ENCODE measurements at regions not wholly inside any gene's neighbourhood (a gene's known extent, or its start where the extent isn't known, plus 50 kb on each side); places are given as distances from the start of the nearest gene placed in this dataset.
A peak's percentile ranks its signal among the peaks of the same experiment; 100 is the strongest.

DNA sequence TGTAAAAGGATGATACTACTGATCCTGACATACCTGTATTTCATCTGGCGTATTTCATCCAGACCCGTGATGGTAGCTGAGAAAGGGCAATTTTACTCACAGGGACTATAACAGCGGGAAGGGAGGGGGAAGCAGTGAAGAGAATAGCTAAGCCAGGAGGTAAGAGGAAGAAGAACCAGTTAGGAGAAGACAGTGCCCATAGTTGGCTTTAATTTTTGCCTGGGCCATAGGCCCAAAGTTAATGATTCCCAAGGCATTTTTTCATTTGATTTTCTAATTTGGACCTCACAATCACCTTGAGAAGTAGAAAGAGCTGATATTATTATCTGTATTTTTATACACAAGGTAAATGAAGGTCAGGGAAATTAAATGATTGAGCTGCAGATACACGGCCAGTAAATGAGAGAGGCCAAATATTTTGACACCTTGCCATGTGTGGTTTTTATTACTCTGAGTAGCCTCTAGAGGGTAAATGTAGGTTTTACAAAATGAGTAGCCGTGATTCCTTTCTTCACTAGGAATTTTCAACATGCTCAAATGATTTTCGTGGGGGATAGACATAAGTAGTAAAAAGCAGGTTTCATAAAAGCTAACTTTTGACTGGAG, 382.2 kb downstream of the FUT8 start:
- no peaks in the 10 kb centered on the region for H3K36me3 Mint-ChIP-seq
- DNase-seq: no peak
- no peaks in the 10 kb centered on the region for H3K9me3 Mint-ChIP-seq
- no peak overlapping the region for H3K4me3 Mint-ChIP-seq
- H3K27ac Mint-ChIP-seq: no peak overlapping the region
- H3K27me3 Mint-ChIP-seq: no peaks in the 10 kb centered on the region
- no peaks in the 10 kb centered on the region for H3K4me1 Mint-ChIP-seq

DNA sequence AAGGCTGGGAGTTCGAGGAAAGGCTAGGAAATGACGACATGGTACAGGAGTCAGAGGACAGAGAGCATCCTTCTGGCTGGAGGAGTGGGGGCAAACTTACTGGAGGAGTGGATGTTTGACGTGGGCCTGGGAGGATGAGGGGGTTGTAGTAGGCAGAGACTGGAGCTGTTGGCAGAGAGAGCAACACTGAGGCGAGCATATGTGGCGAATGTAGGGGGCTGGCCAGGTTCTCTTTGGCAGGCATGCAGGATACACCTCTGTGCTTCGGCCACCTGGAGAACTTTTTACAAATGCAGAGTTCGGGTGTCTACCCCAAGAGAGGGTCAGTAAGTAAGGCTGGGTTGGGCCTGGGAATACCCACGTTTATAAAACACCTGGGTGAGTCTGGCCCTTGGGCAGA, 385.7 kb downstream of the FUT8 start:
- H3K4me3 Mint-ChIP-seq: no peak overlapping the region
- no peak for DNase-seq
- H3K36me3 Mint-ChIP-seq: no peaks in the 10 kb centered on the region
- no peaks in the 10 kb centered on the region for H3K9me3 Mint-ChIP-seq
- no peak overlapping the region for H3K27ac Mint-ChIP-seq
- H3K27me3 Mint-ChIP-seq: no peaks in the 10 kb centered on the region
- H3K4me1 Mint-ChIP-seq: no peaks in the 10 kb centered on the region

DNA sequence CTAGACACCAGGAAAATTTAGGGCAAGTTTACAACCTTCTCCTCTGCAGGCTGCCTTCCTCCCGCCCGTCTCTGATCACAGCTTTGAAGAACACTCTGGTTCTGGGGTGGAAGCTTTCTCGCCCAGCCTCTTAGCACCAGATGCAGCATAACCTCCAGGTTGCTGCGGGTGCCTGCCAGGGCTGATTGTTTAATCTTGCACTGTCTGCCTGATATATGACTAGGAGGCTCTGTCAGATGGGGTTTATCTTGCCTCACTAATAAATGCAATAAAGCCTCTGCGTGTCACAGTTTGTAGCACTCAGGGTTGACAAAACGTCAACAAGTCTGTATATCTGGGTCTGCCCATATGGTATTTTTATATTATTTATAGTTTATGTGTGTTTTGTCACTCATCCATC, 388.2 kb downstream of the FUT8 start:
- no peak overlapping the region for H3K4me3 Mint-ChIP-seq
- H3K36me3 Mint-ChIP-seq: no peaks in the 10 kb centered on the region
- H3K9me3 Mint-ChIP-seq: no peaks in the 10 kb centered on the region
- no peaks in the 10 kb centered on the region for H3K27me3 Mint-ChIP-seq
- H3K4me1 Mint-ChIP-seq: peaks cover 2% of the 10 kb centered on the region
- no peak for DNase-seq
- H3K27ac Mint-ChIP-seq: no peak overlapping the region

DNA sequence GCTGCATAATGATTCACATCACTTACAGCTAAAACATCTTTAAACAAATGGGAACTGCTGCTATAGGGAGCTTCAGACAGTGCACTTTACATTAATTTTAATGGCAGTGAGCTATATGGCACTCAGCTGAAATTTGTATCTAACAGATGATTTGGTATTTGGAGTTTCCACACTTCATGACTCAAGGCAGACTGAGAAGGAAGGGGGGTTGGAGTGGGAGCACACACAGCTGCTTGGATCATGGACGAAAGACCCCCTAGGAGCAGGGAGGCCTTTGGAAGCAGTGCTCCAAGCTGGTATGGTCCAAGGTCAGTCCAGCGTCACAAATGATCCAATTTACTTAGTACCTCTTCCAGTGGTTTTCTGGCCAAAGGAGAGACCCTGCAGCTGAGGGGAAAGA, 389.7 kb downstream of the FUT8 start:
- no peak overlapping the region for H3K27ac Mint-ChIP-seq
- no peak overlapping the region for H3K4me3 Mint-ChIP-seq
- no peaks in the 10 kb centered on the region for H3K27me3 Mint-ChIP-seq
- no peaks in the 10 kb centered on the region for H3K9me3 Mint-ChIP-seq
- no peaks in the 10 kb centered on the region for H3K36me3 Mint-ChIP-seq
- peaks cover 2% of the 10 kb centered on the region for H3K4me1 Mint-ChIP-seq
- DNase-seq: no peak

DNA sequence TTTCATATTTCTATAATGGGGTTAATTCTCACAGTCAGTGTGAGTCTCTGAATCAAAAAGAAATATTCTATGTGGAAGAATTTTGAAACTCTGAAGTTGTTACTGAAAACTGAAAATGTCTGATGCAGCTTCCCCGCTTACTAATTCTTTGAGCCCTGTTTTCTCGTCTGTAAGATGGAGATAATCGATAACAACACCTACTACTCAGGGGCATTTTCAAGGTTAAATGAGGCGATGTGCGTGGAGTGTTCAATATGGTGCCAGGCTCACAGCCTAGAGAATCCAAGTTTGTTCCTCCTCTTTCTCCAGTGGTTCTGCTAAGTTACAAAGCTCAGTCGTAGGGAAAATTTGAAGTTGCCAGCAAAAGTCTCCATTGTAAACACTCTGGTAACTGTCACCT, 391.4 kb downstream of the FUT8 start:
- H3K27ac Mint-ChIP-seq: no peak overlapping the region

DNA sequence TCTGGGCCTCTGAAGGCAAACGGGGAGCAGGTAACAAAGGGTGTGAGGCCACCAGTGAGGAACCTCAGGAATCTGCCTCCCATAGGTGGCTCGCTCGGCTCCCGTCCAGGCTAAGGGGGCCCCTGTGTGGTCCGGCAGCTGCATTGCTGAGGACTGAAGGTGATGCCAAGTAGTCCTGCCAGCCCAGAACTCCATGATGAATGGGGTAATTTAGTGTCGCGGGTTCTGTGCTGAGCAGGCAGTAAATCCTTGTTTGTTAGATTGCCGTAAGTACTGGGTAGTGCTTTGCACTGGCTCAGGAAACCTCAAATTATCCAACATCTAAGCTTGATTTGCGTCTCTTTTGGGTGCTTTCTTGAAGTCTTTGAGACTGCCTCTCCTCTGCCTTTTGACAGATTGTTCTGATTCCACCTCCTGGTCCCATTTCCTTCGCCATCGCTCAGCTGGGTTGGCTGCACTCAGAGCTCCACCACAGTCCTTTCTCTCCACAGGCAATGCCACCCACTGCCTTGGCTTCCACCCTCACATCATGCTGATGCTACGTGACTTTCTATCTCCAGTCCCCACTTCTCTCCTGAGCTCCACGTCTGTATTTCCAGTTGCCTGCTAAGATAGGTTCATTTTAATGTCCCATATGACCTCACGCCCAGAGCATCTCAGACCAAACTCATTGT, 392.0 kb downstream of the FUT8 start:
- no peak for DNase-seq
- peaks cover 2% of the 10 kb centered on the region for H3K4me1 Mint-ChIP-seq

More for the DNA sequence above, 391.4 kb downstream of the FUT8 start:
- Mint-ChIP-seq H3K36me3 (no peaks in the 10 kb centered on the region), H3K27me3 (no peaks in the 10 kb centered on the region), H3K4me1 (peaks cover 2% of the 10 kb centered on the region), H3K9me3 (no peaks in the 10 kb centered on the region), H3K4me3 (no peak overlapping the region)
- no peak for DNase-seq

DNA sequence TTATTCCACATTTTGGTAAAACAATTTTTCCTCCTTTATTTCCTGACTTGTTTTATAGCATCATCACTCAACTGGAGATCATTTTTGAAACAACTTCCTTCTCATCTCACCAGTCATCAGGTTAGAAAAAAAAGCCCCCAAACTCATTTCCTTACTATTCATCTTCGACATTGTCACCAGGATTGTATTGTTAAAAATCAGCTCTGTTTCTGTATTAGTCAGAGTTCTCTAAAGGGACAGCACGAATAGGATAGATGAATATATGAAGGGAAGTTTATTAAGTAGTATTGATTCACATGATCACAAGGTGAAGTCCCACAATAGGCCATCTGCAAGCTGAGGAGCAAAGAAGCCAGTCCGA, 392.6 kb downstream of the FUT8 start:
- DNase-seq: no peak
- Mint-ChIP-seq H3K9me3 (no peaks in the 10 kb centered on the region), H3K27ac (no peak overlapping the region), H3K4me3 (no peak overlapping the region), H3K27me3 (no peaks in the 10 kb centered on the region), H3K36me3 (no peaks in the 10 kb centered on the region), H3K4me1 (peaks cover 2% of the 10 kb centered on the region)

More for the DNA sequence above, 392.0 kb downstream of the FUT8 start:
- Mint-ChIP-seq H3K27ac (no peak overlapping the region), H3K4me3 (no peak overlapping the region), H3K36me3 (no peaks in the 10 kb centered on the region), H3K27me3 (no peaks in the 10 kb centered on the region), H3K9me3 (no peaks in the 10 kb centered on the region)

DNA sequence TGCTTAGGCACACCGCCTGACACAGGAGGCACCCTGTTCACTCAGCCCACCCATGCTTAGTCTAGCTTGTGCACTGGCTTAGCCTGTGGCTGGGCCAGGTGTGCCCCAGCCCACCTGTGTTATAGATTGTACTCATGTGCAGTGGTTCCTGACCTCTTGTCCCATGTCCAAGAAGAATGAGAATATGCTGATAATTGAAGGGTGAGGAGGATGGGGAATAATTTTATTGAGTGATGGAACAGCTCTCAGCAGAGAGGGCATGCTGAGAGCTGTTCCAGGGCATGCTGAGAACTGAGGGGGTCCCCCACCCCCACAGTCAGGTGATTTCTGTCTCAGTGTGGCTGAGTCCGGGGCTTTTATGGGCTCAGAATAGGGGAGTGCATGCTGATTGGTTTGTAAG, 395.9 kb downstream of the FUT8 start:
- Mint-ChIP-seq H3K36me3 (no peaks in the 10 kb centered on the region), H3K9me3 (no peaks in the 10 kb centered on the region), H3K27ac (no peak overlapping the region), H3K27me3 (no peaks in the 10 kb centered on the region), H3K4me1 (peaks cover 2% of the 10 kb centered on the region), H3K4me3 (no peak overlapping the region)
- no peak for DNase-seq

DNA sequence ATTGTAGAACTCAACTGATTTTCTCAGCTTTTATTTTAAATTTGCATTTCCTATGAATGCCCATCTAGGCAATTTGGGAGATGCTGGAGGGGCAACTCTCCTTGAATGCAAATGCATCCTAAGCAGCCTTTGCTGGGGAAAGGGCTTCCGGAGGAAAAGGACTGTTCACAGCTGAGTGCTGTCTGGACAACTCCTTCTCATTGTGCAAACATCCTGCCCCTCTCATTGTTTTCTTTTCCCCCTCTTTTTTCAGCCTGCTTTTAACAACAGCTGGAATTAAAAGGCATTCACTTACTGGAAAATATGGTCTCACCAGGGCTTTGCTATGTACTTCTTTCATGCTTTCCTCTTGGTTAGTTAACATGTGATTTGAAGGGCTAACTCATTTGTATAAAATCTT, 397.8 kb downstream of the FUT8 start:
- DNase-seq: no peak
- no peak overlapping the region for H3K27ac Mint-ChIP-seq
- H3K36me3 Mint-ChIP-seq: no peaks in the 10 kb centered on the region
- H3K9me3 Mint-ChIP-seq: no peaks in the 10 kb centered on the region
- H3K27me3 Mint-ChIP-seq: no peaks in the 10 kb centered on the region
- H3K4me1 Mint-ChIP-seq: no peaks in the 10 kb centered on the region
- no peak overlapping the region for H3K4me3 Mint-ChIP-seq

DNA sequence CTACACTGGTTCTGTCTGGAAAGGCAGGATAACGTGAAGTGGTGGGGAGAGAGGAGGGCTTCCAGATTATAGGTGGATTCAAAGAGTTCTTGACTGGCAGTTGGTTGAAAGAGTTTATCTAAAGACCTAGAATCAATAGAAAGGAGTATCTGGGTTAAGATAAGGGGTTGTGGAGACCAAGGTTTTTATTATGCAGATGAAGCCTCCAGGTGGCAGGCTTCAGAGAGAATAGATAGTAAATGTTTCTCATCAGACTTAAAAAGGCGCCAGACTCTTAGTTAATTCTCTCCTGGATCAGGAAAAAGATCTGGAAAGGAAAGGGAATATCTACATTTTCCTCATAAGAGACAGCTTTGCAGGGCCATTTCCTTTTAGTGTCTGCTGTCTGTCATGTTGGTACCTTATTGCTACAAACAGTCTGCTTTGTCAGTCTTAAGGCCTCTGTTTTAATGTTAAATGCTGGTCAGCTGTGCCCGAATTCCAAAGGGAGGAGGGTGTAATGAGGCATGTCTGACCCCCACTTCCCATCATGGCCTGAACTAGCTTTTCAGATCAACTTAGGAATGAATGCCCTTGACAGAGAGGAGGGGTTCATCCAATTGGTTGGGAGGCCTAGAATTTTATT, 401.3 kb downstream of the FUT8 start:
- Mint-ChIP-seq H3K4me3 (no peak overlapping the region), H3K36me3 (no peaks in the 10 kb centered on the region), H3K4me1 (no peaks in the 10 kb centered on the region), H3K27me3 (no peaks in the 10 kb centered on the region), H3K27ac (no peak overlapping the region), H3K9me3 (no peaks in the 10 kb centered on the region)
- no peak for DNase-seq

DNA sequence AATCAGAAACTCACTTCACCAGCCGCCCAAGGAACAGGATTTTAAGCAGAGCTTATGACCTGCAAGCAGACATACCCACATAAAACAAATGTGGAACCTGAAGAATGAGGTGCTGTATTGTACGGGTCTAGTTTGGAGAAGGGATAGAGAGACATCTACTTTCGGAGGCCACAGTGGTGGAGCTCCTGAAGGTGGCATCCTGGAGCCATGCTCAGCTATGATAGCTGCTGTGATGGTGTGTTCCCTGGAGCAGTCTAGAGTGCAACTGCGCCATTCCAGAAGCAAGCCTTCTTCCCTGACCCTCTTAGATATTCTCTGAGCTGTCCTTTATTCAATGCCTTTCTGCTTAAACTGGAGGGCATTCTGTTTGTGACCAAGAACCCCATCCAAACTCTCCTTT, 402.6 kb downstream of the FUT8 start:
- no peak for DNase-seq
- no peak overlapping the region for H3K4me3 Mint-ChIP-seq
- no peaks in the 10 kb centered on the region for H3K36me3 Mint-ChIP-seq
- H3K9me3 Mint-ChIP-seq: no peaks in the 10 kb centered on the region
- no peak overlapping the region for H3K27ac Mint-ChIP-seq
- H3K27me3 Mint-ChIP-seq: no peaks in the 10 kb centered on the region
- H3K4me1 Mint-ChIP-seq: no peaks in the 10 kb centered on the region

DNA sequence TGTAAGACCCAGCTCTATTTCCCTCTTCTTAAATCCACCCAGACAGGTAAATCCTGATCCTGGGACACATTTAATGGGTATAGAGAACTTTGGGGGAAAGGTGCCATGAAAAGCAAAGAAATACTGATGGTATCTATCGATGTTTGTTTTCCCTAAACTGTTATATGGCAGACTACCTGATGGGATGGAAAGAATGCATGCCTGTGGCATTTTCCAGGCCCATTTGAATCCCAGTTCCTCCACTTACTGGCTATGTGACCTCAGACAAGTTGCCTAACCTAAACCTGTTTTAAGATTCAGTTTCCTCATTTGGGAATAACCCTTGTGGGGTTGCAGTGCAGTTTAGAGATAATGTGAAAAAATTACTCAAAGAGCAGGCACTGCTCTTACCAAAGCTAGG, 404.5 kb downstream of the FUT8 start:
- Mint-ChIP-seq H3K9me3 (no peaks in the 10 kb centered on the region), H3K4me1 (no peaks in the 10 kb centered on the region), H3K27me3 (no peaks in the 10 kb centered on the region), H3K36me3 (no peaks in the 10 kb centered on the region), H3K27ac (no peak overlapping the region), H3K4me3 (no peak overlapping the region)
- DNase-seq: no peak

DNA sequence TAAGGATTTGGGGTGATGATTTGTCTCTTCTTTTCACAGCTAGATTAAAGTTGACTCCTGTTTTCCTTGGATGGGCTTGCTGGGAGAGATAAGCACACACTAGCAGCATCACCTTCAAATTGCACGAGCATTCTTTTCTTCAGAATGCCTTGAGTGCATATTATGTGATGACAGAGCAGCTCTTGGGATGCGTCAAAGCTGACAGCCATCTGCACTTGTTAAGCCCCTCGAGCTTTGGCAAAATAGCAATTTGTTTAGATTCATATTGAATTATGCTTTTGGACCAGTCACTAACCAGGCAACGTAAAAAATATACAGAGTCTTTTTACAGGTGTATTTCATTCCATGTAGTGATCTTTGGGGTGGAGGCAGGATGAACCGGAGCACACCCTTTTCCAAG, 407.0 kb downstream of the FUT8 start:
- no peaks in the 10 kb centered on the region for H3K27me3 Mint-ChIP-seq
- DNase-seq: no peak
- no peak overlapping the region for H3K27ac Mint-ChIP-seq
- H3K4me3 Mint-ChIP-seq: no peak overlapping the region
- no peaks in the 10 kb centered on the region for H3K9me3 Mint-ChIP-seq
- H3K4me1 Mint-ChIP-seq: peaks cover 3% of the 10 kb centered on the region
- no peaks in the 10 kb centered on the region for H3K36me3 Mint-ChIP-seq

DNA sequence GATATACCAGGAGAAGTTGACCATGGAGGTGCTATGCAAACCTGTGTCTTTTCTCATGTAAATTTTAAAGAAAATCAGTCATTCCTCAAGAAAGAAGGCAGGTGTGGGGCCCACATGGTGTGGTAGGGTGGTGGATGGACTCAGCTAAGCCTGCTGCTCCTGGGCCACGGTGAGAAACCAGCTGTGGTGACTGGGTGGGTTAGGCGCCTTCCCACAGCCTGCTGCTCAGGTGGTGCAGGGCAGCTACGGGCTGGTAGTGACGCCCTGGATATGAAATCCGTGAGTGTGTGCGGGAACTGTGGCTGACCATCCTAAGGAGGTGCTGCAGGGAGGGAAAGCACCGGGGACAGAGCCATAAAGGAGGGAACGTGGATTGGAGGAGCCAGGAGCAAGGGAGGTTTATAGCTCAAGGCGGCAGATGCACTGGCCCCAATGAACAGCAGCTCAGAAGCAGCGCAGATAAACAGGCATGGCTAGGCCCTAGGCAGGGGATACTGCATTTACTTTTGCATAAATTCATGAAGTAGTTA, 408.8 kb downstream of the FUT8 start:
- Mint-ChIP-seq H3K36me3 (no peaks in the 10 kb centered on the region), H3K4me1 (peaks cover 6% of the 10 kb centered on the region), H3K27ac (no peak overlapping the region), H3K27me3 (no peaks in the 10 kb centered on the region), H3K9me3 (no peaks in the 10 kb centered on the region), H3K4me3 (no peak overlapping the region)
- no peak for DNase-seq

DNA sequence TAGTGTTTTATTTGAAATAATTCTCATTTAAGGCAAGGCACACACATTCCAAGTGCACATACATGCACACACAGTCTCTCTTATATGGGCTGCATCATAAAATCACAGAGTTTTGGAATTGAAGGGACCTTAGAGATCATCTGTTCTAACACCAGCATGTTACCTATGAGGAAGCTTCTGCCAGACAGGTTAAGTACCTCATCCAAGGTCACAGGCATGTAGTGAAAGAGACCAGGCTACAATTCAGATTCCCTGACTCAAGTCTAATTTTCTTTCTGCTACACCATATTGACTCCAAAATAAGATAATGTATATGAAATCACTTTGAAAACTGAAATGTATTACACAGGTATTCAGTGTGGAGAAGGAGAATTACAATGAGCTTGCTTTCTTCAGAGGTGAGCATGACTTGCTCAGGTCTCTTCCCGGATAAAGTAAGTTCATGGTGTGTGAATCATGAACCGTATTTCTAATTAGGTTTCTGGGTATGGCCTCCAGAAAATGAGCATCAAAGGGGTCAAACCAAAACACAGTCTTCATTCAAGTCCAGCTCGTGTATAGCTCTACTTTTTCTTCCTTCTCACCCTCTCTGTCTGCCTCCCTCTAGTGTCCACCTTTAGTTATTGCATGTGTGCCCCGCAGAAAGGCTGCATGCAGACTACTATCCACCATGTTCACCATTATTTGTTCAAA, 411.9 kb downstream of the FUT8 start:
- H3K36me3 Mint-ChIP-seq: no peaks in the 10 kb centered on the region
- H3K27me3 Mint-ChIP-seq: no peaks in the 10 kb centered on the region
- no peaks in the 10 kb centered on the region for H3K9me3 Mint-ChIP-seq
- peak; percentile 51 for DNase-seq
- H3K27ac Mint-ChIP-seq: peak overlapping the region; percentile 39
- H3K4me1 Mint-ChIP-seq: peaks cover 9% of the 10 kb centered on the region
- H3K4me3 Mint-ChIP-seq: no peak overlapping the region

All from activated naive CD8-positive, alpha-beta T cell treated with anti-CD3 and anti-CD28 coated beads for 36 hours (primary cell).